Activated CD4-positive, alpha-beta T cell treated with anti-CD3 and anti-CD28 coated beads, Interleukin-2, amount 10 ng/mL, durations not matched to agents 7 days and 5 days (primary cell): ENCODE measurements at regions not wholly inside any gene's neighbourhood (a gene's known extent, or its start where the extent isn't known, plus 50 kb on each side); places are given as distances from the start of the nearest gene placed in this dataset.

Experiments
- CTCF ChIA-PET: fragments of 350-600 bp; sonication (Branson Sonifier 250); formaldehyde crosslinking; loops from one replicate; lab custom pipeline; 2021; ENCODE audit warnings: antibody characterized with exemption; lab: Charles Lee
- POLR2A ChIA-PET: fragments of 350-600 bp; sonication (Branson Sonifier 250); formaldehyde crosslinking; loops from one replicate; lab custom pipeline; 2021; ENCODE audit warnings: antibody characterized with exemption; lab: Charles Lee
- DNase-seq: peaks from one replicate; pipeline ENCODE4 v3.0.0-alpha.2; 2020
- H3K27ac Mint-ChIP-seq: one replicate; pipeline ENCODE4 v1.8.0; 2021; ENCODE audit warnings: mild to moderate bottlenecking, moderate library complexity, mixed read lengths
- H3K27me3 Mint-ChIP-seq: one replicate; pipeline ENCODE4 v1.8.0; 2021; ENCODE audit warnings: mixed read lengths
- H3K36me3 Mint-ChIP-seq: one replicate; pipeline ENCODE4 v1.8.0; 2021; ENCODE audit warnings: low read depth, mixed read lengths
- H3K4me1 Mint-ChIP-seq: one replicate; pipeline ENCODE4 v1.8.0; 2021; ENCODE audit warnings: mixed read lengths
- H3K4me3 Mint-ChIP-seq: one replicate; pipeline ENCODE4 v1.8.0; 2021; ENCODE audit warnings: mild to moderate bottlenecking, moderate library complexity, mixed read lengths
- H3K9me3 Mint-ChIP-seq: one replicate; pipeline ENCODE4 v1.8.0; 2021; ENCODE audit warnings: mixed read lengths

DNA sequence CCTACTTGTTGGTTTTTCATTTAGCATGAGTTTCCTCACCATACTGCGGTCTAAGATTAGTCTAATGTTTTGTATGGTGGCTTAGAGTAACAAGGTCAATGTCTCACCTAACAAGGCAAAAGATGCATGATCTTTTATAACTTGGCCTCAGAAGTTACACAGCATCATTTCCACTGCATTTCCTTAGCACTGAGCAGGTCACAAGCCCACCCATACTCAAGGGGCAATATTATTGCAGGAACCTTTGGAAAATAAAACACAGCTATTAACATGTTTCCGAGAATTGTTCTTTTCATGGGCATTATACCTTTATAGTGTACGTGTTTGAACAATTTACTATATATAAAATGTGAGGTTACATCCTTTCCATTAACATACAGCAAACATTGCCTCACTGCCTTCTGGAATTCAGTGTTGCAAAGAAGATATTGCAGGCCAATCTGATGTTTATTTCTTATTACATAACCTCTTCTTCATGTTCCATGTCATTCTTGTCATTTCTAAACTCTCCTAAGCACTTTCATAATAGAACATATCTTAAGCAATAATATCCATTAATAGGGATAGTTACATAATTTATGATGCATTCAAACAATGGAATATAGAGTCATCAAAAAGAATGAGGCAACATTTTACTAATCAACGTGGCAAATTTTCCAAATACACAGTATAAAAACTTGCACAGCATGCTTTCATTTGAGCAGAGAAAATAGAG lies 153.8 kb downstream of the AREG start:
- Mint-ChIP-seq H3K36me3 (no peaks in the 10 kb centered on the region), H3K9me3 (peaks cover 15% of the 10 kb centered on the region), H3K4me1 (no peaks in the 10 kb centered on the region), H3K27me3 (no peaks in the 10 kb centered on the region), H3K4me3 (no peak overlapping the region), H3K27ac (no peak overlapping the region)
- ChIA-PET CTCF (no interaction called here), POLR2A (no interaction called here)
- no peak for DNase-seq

GRCh38 chr4:74603186-74603585 lies 158.2 kb downstream of the AREG start:
- Mint-ChIP-seq H3K27me3 (no peaks in the 10 kb centered on the region), H3K4me1 (no peaks in the 10 kb centered on the region), H3K36me3 (no peaks in the 10 kb centered on the region), H3K4me3 (no peak overlapping the region), H3K27ac (no peak overlapping the region), H3K9me3 (no peaks in the 10 kb centered on the region)
- no peak for DNase-seq
- ChIA-PET POLR2A (no interaction called here), CTCF (no interaction called here)

DNA sequence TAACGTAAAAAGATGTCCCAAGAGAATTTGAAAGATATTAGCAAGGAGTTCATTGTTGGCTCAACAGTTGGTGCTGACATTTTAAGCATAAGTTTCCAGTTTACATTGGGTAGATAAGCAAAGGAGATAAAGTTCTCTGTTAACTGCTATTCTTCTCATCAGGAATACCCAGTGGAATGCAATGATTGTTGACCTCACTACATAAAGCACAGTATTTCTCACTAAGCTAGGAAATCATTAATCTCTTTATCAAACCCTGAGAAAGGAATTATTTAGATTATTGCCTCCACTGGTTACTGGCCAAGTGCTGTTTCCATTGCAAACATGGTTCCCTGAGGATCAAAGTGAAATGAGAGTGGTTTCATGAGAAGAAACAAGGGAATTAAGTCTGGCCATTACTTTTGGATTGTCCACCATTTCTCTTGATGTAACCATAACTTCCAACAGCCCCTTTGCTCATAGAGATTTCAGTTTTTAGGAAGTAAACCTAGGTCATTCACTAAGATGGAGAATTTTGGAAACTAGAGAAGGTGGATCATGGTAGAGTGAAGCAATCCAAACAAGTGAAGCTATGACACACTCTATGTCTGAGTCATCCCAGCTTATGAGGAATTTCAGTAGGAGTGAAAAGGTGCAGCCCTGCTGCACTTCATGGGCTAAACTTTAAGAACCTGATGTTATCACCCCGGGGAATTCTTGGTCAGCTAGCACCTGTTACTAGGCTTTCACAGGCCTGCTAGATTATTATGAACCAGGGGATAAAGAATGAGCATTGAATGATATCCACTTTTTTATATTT lies 163.4 kb downstream of the AREG start:
- Mint-ChIP-seq H3K27me3 (no peaks in the 10 kb centered on the region), H3K9me3 (no peaks in the 10 kb centered on the region), H3K36me3 (no peaks in the 10 kb centered on the region), H3K4me1 (no peaks in the 10 kb centered on the region), H3K4me3 (no peak overlapping the region), H3K27ac (no peak overlapping the region)
- ChIA-PET CTCF (no interaction called here), POLR2A (no interaction called here)
- DNase-seq: no peak

GRCh38 chr4:74610491-74610890 lies 165.6 kb downstream of the AREG start:
- POLR2A ChIA-PET: interaction anchor here (0.7 kb wide), 1 partner anchor 26 kb away, joined by 7 read pairs; no protein-coding TSS in a partner anchor
- H3K4me1 Mint-ChIP-seq: no peaks in the 10 kb centered on the region
- H3K4me3 Mint-ChIP-seq: no peak overlapping the region
- no peak for DNase-seq
- H3K9me3 Mint-ChIP-seq: no peaks in the 10 kb centered on the region
- CTCF ChIA-PET: interaction anchor here (1.5 kb wide), 1 partner anchor 13 kb away, joined by 4 read pairs; no protein-coding TSS in a partner anchor
- H3K36me3 Mint-ChIP-seq: no peaks in the 10 kb centered on the region
- H3K27ac Mint-ChIP-seq: no peak overlapping the region
- H3K27me3 Mint-ChIP-seq: no peaks in the 10 kb centered on the region

- ChIA-PET POLR2A (no interaction called here), CTCF (no interaction called here)
- peaks cover 2% of the 10 kb centered on the region for H3K9me3 Mint-ChIP-seq
Observed at GRCh38 chr4:74612837-74613236, 167.9 kb downstream of the AREG start.

DNA sequence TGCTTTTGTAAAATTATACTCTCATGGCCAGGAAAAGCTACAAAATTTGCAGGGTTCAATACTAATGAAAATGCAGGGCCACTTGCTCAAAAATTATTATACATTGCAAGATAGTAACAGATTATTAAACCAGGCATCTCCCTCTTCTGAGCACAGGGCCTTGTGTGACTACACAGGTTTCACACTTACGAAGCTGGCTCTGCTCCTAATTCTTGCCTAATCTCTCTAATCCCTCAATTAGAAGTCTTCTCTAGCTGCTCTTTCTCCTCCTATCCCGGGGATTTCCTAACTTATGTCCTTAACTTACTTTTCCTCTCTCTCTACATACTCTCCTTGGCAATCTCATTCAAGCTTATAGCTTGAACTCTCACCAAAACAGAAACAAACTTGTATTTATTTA lies 168.3 kb downstream of the AREG start:
- Mint-ChIP-seq H3K27me3 (peaks cover 1% of the 10 kb centered on the region), H3K27ac (no peak overlapping the region), H3K4me3 (no peak overlapping the region), H3K9me3 (peaks cover 2% of the 10 kb centered on the region), H3K4me1 (no peaks in the 10 kb centered on the region), H3K36me3 (no peaks in the 10 kb centered on the region)
- POLR2A ChIA-PET: no interaction called here
- CTCF ChIA-PET: no interaction called here
- DNase-seq: no peak

More at GRCh38 chr4:74612837-74613236, 167.9 kb downstream of the AREG start:
- Mint-ChIP-seq H3K4me1 (no peaks in the 10 kb centered on the region), H3K36me3 (no peaks in the 10 kb centered on the region), H3K27me3 (peaks cover 1% of the 10 kb centered on the region), H3K27ac (no peak overlapping the region), H3K4me3 (no peak overlapping the region)
- DNase-seq: no peak

DNA sequence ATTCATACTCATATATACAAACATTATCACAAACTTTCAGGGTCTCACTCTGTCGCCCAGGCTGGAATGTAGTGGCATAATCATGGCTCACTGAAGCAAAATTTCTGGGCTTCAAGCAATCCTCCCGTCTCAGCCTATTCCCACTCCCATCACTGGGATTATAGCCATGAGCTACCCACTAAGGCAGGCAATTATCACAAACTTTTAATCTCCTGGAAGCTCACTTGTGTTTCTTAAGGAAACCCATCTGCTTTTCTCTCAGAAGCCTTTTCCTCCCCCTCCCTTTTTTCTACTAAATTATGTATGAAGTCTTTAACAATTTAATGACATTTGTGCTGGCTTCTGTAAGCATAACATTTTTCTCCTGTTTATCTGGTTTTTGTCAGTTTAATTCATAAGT lies 170.5 kb downstream of the AREG start:
- ChIA-PET POLR2A (no interaction called here), CTCF (interaction anchor here (0.6 kb wide), 1 partner anchor 10 kb away, joined by 3 read pairs; no protein-coding TSS in a partner anchor)
- Mint-ChIP-seq H3K9me3 (peaks cover 2% of the 10 kb centered on the region), H3K4me1 (no peaks in the 10 kb centered on the region), H3K27ac (no peak overlapping the region), H3K36me3 (no peaks in the 10 kb centered on the region), H3K27me3 (peaks cover 3% of the 10 kb centered on the region), H3K4me3 (no peak overlapping the region)
- no peak for DNase-seq

DNA sequence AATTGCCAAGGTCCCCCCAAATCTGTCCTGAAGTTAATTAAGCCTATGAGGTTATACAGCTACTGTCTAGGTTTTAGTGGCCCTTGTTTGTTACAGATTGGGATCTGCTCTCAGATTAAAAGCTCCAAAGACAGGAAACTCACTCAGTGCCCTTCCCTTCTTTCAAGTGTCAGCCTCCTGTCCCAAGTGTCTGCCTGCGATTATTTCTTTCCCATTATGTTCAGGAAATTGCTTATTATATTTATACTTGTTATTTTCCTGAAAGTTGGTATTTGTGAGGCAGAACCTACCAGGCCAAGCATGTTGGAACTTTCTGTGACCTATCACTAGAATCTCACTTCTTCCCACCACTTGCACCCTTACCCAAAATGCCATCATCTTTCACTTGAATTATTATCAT lies 173.2 kb downstream of the AREG start:
- Mint-ChIP-seq H3K27ac (no peak overlapping the region), H3K36me3 (no peaks in the 10 kb centered on the region), H3K27me3 (peaks cover 3% of the 10 kb centered on the region), H3K4me3 (no peak overlapping the region), H3K4me1 (no peaks in the 10 kb centered on the region), H3K9me3 (peaks cover 2% of the 10 kb centered on the region)
- no peak for DNase-seq
- CTCF ChIA-PET: no interaction called here
- POLR2A ChIA-PET: no interaction called here

- no peak overlapping the region for H3K27ac Mint-ChIP-seq
- H3K4me3 Mint-ChIP-seq: no peak overlapping the region
- H3K4me1 Mint-ChIP-seq: no peaks in the 10 kb centered on the region
- H3K36me3 Mint-ChIP-seq: no peaks in the 10 kb centered on the region
- H3K9me3 Mint-ChIP-seq: peaks cover 2% of the 10 kb centered on the region
- CTCF ChIA-PET: no interaction called here
- POLR2A ChIA-PET: no interaction called here
- H3K27me3 Mint-ChIP-seq: peaks cover 3% of the 10 kb centered on the region
- no peak for DNase-seq
Observed at GRCh38 chr4:74618659-74619058, 173.7 kb downstream of the AREG start.

DNA sequence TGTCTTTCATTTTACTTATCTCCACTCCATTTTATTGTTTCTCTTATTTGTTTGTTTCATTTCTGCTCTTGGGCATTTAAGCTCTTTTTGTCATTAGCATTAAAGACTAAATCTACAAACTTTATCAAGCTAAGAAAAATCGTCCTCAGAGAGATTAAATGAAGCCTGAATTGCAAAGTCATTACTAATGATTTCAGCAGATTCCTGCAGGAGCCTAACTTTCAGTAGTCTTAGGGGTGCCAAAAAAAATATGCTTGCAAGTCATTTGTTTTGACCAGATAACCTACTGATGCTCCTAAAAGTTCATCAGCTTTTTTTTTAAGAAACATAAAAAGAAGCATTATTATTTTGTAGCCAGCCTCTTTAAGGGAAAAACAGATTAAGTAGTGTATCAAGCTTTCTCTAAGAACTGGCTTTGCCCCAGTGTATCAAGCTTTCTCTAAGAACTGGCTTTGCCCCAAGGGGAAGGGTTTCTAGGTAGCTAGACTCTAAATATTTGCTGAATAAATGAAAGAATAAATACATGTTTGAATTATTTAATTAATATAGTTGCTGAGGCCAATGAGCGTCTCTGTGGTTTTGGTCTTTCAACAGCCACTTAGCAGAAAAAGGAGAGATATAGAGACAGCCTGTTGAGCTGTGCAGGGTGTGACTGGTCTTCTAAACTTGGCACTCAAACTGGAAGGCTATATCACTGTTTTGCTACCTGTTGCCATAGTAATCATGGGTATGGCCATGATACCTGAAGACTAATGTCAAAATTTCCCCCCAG lies 174.2 kb downstream of the BTC start:
- Mint-ChIP-seq H3K4me3 (no peak overlapping the region), H3K9me3 (peaks cover 2% of the 10 kb centered on the region), H3K36me3 (no peaks in the 10 kb centered on the region), H3K27ac (no peak overlapping the region), H3K4me1 (peaks cover 11% of the 10 kb centered on the region), H3K27me3 (peaks cover 3% of the 10 kb centered on the region)
- DNase-seq: no peak
- ChIA-PET CTCF (no interaction called here), POLR2A (no interaction called here)

GRCh38 chr4:74621616-74622015 lies 172.7 kb downstream of the BTC start:
- no peak overlapping the region for H3K4me3 Mint-ChIP-seq
- no peaks in the 10 kb centered on the region for H3K36me3 Mint-ChIP-seq
- POLR2A ChIA-PET: no interaction called here
- CTCF ChIA-PET: no interaction called here
- peaks cover 2% of the 10 kb centered on the region for H3K27me3 Mint-ChIP-seq
- no peak overlapping the region for H3K27ac Mint-ChIP-seq
- H3K9me3 Mint-ChIP-seq: peaks cover 2% of the 10 kb centered on the region
- peaks cover 23% of the 10 kb centered on the region for H3K4me1 Mint-ChIP-seq
- DNase-seq: no peak

- Mint-ChIP-seq H3K27ac (no peak overlapping the region), H3K9me3 (no peaks in the 10 kb centered on the region), H3K4me3 (no peak overlapping the region), H3K4me1 (peaks cover 25% of the 10 kb centered on the region), H3K27me3 (peaks cover 2% of the 10 kb centered on the region), H3K36me3 (no peaks in the 10 kb centered on the region)
- ChIA-PET POLR2A (no interaction called here), CTCF (interaction anchor here (1.2 to 1.4 kb wide), 2 partner anchors 12 to 246 kb away, joined by 3 to 4 read pairs; no protein-coding TSS in a partner anchor)
- DNase-seq: peak; percentile 14
Observed at GRCh38 chr4:74623041-74623440, 171.3 kb downstream of the BTC start.
